Esophagus muscularis mucosa (tissue), 4 donors: ENCODE measurements at regions not wholly inside any gene's neighbourhood (a gene's known extent, or its start where the extent isn't known, plus 50 kb on each side); places are given as distances from the start of the nearest gene placed in this dataset.

ENCODE experiments used
- EP300 ChIP-seq: sonication (generic); formaldehyde crosslinking; IDR thresholded peaks from one replicate; pipeline ENCODE4 v1.6.1; 2017; ENCODE audit warnings: antibody characterized with exemption
- POLR2A ChIP-seq: fragments of 450-650 bp; IDR thresholded peaks from one replicate; pipeline ENCODE4 v1.6.1; 2017; ENCODE audit warnings: antibody characterized with exemption, moderate library complexity, mild to moderate bottlenecking, low read depth
- POLR2AphosphoS5 ChIP-seq, 2 donors: sonication (generic); formaldehyde crosslinking; IDR thresholded peaks; one replicate each; pipeline ENCODE4 v1.6.1; 2017; ENCODE audit warnings: antibody characterized with exemption in 2 of 2
- TF ChIP-seq, protein P1 (sequence below), 3 experiments: fragments of 200-600 bp in 2 of 3; fragments of 450-650 bp in 1 of 3; sonication (generic) in 2 of 3; IDR thresholded peaks; one replicate each; pipeline ENCODE4 v1.5.1; 2017 to 2019; ENCODE audit warnings: antibody characterized with exemption in 3 of 3, mild to moderate bottlenecking in 2 of 3, moderate library complexity in 1 of 3

- no peak for TF ChIP-seq POLR2A
- TF ChIP-seq, protein P1, sequence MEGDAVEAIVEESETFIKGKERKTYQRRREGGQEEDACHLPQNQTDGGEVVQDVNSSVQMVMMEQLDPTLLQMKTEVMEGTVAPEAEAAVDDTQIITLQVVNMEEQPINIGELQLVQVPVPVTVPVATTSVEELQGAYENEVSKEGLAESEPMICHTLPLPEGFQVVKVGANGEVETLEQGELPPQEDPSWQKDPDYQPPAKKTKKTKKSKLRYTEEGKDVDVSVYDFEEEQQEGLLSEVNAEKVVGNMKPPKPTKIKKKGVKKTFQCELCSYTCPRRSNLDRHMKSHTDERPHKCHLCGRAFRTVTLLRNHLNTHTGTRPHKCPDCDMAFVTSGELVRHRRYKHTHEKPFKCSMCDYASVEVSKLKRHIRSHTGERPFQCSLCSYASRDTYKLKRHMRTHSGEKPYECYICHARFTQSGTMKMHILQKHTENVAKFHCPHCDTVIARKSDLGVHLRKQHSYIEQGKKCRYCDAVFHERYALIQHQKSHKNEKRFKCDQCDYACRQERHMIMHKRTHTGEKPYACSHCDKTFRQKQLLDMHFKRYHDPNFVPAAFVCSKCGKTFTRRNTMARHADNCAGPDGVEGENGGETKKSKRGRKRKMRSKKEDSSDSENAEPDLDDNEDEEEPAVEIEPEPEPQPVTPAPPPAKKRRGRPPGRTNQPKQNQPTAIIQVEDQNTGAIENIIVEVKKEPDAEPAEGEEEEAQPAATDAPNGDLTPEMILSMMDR (IDR thresholded peaks at IDR 0.05), result no peak
- TF ChIP-seq EP300, result no peak
- TF ChIP-seq POLR2AphosphoS5 (IDR thresholded peaks at IDR 0.05), result no peak
These were observed 285.8 kb downstream of the ADGRD1 start for GRCh38 chr12:131239384-131240094.
